GM23338 (cell line): ENCODE measurements at regions not wholly inside any gene's neighbourhood (a gene's known extent, or its start where the extent isn't known, plus 50 kb on each side); places are given as distances from the start of the nearest gene placed in this dataset.

Experiments
- ATAC-seq: fragments of 200-7000 bp; cut with Tn5 transposase; 3 replicates; pipeline ENCODE4 v1.9.1; 2020
- DNase-seq: peaks from one replicate; pipeline ENCODE4 v3.0.0-alpha.2; 2015; ENCODE audit warnings: low spot score
- H2AFZ ChIP-seq: fragments of 200-600 bp; sonication (generic); 2 replicates; pipeline ENCODE4 v1.8.0; 2016; ENCODE audit warnings: antibody characterized with exemption, mild to moderate bottlenecking, moderate library complexity
- H3F3A ChIP-seq: fragments of 200-600 bp; sonication (generic); replicated peaks from 2 replicates; pipeline ENCODE4 v1.8.0; 2017; ENCODE audit warnings: antibody characterized with exemption, mixed run types, low read depth
- H3K27ac ChIP-seq: fragments of 200-600 bp; sonication (generic); 2 replicates; pipeline ENCODE4 v1.6.1; 2016; ENCODE audit warnings: low read depth
- H3K27me3 ChIP-seq: fragments of 200-600 bp; sonication (generic); 2 replicates; pipeline ENCODE4 v1.8.0; 2016; ENCODE audit warnings: mild to moderate bottlenecking, mixed run types, moderate library complexity; ENCODE audit not compliant: insufficient read depth
- H3K36me3 ChIP-seq: fragments of 200-600 bp; sonication (generic); 2 replicates; pipeline ENCODE4 v1.8.0; 2016; ENCODE audit warnings: mild to moderate bottlenecking; ENCODE audit not compliant: insufficient read depth
- H3K4me1 ChIP-seq: fragments of 200-600 bp; sonication (generic); 2 replicates; pipeline ENCODE4 v1.8.0; 2016; ENCODE audit warnings: mild to moderate bottlenecking, moderate library complexity; ENCODE audit not compliant: insufficient read depth
- H3K4me2 ChIP-seq: fragments of 200-600 bp; sonication (generic); 2 replicates; pipeline ENCODE4 v1.7.1; 2017; ENCODE audit warnings: mixed run types
- H3K4me3 ChIP-seq: fragments of 200-600 bp; sonication (generic); 2 replicates; pipeline ENCODE4 v1.6.1; 2016; ENCODE audit warnings: mixed run types
- H3K79me2 ChIP-seq: fragments of 200-600 bp; sonication (generic); replicated peaks from 2 replicates; pipeline ENCODE4 v1.8.0; 2017; ENCODE audit warnings: mild to moderate bottlenecking; ENCODE audit not compliant: insufficient read depth
- H3K9me2 ChIP-seq: fragments of 200-600 bp; sonication (generic); 2 replicates; pipeline ENCODE4 v1.8.0; 2017; ENCODE audit not compliant: insufficient read depth
- H4K20me1 ChIP-seq: fragments of 200-600 bp; sonication (generic); replicated peaks from 2 replicates; pipeline ENCODE4 v1.8.0; 2017; ENCODE audit warnings: mild to moderate bottlenecking; ENCODE audit not compliant: insufficient read depth
- H3K27ac Mint-ChIP-seq: 2 replicates; pipeline ENCODE4 v1.8.0; 2020; ENCODE audit warnings: inconsistent platforms, mild to moderate bottlenecking, moderate library complexity, mixed read lengths
- H3K27me3 Mint-ChIP-seq: 3 replicates; pipeline ENCODE4 v1.8.0; 2022; ENCODE audit warnings: low read depth, mild to moderate bottlenecking, moderate library complexity, mixed read lengths, inconsistent platforms; ENCODE audit not compliant: insufficient read depth, poor library complexity
- H3K36me3 Mint-ChIP-seq: 3 replicates; pipeline ENCODE4 v1.8.0; 2021; ENCODE audit warnings: low read depth, mild to moderate bottlenecking, inconsistent platforms, moderate library complexity, mixed read lengths
- H3K4me1 Mint-ChIP-seq: 3 replicates; pipeline ENCODE4 v1.8.0; 2020; ENCODE audit warnings: mild to moderate bottlenecking, inconsistent platforms, mixed read lengths
- H3K4me3 Mint-ChIP-seq: 3 replicates; pipeline ENCODE4 v1.8.0; 2021; ENCODE audit warnings: moderate library complexity, mild to moderate bottlenecking, inconsistent platforms, mixed read lengths
- H3K9me3 Mint-ChIP-seq: 3 replicates; pipeline ENCODE4 v1.8.0; 2020; ENCODE audit warnings: moderate library complexity, mild to moderate bottlenecking, inconsistent platforms, mixed read lengths
- CREB1 ChIP-seq: fragments of 250-450 bp; sonication (Bioruptor Pico); IDR thresholded peaks from 2 replicates; pipeline ENCODE4 v1.5.0; 2020; ENCODE audit warnings: low read depth, mild to moderate bottlenecking, moderate library complexity
- EZH2 ChIP-seq: fragments of 200-600 bp; sonication (generic); IDR thresholded peaks from one replicate; pipeline ENCODE4 v1.8.0; 2017; ENCODE audit warnings: antibody characterized with exemption, mild to moderate bottlenecking, low read depth; ENCODE audit not compliant: unreplicated experiment
- EZH2phosphoT487 ChIP-seq: fragments of 200-600 bp; sonication (generic); IDR thresholded peaks from one replicate; pipeline ENCODE4 v1.8.1; 2018; ENCODE audit warnings: antibody characterized with exemption; ENCODE audit not compliant: unreplicated experiment
- JUNB ChIP-seq: IDR thresholded peaks from one replicate; pipeline ENCODE4 v1.6.1; 2016; ENCODE audit warnings: antibody characterized with exemption; ENCODE audit not compliant: unreplicated experiment
- NANOG ChIP-seq: IDR thresholded peaks from 2 replicates; pipeline ENCODE4 v1.6.1; 2016; ENCODE audit warnings: antibody characterized with exemption, borderline replicate concordance
- POLR2AphosphoS5 ChIP-seq: IDR thresholded peaks from 2 replicates; pipeline ENCODE4 v1.6.1; 2016; ENCODE audit warnings: antibody characterized with exemption, low read depth
- STAT1 ChIP-seq: IDR thresholded peaks from one replicate; pipeline ENCODE4 v1.6.1; 2016; ENCODE audit warnings: antibody characterized with exemption; ENCODE audit not compliant: unreplicated experiment
- ZNF114 ChIP-seq: fragments of 250-450 bp; sonication (Bioruptor Pico); IDR thresholded peaks from 2 replicates; pipeline ENCODE4 v1.5.0; 2020; ENCODE audit warnings: mild to moderate bottlenecking, moderate library complexity
- ZNF331 ChIP-seq: fragments of 250-450 bp; sonication (Bioruptor Pico); IDR thresholded peaks from 2 replicates; pipeline ENCODE4 v1.5.0; 2020; ENCODE audit warnings: low read depth, mild to moderate bottlenecking, moderate library complexity
- TF ChIP-seq, protein P1 (sequence below): IDR thresholded peaks from one replicate; pipeline ENCODE4 v1.6.1; 2018; ENCODE audit warnings: antibody characterized with exemption; ENCODE audit not compliant: unreplicated experiment
- TF ChIP-seq, protein P2 (sequence below), 2 experiments: fragments of 200-600 bp in 1 of 2; sonication (generic) in 1 of 2; conservative IDR thresholded peaks; 2 replicates each; pipeline versions ENCODE4 v1.5.1 to v1.6.1; 2016 to 2017; ENCODE audit warnings: antibody characterized with exemption in 2 of 2, low read depth in 2 of 2, mild to moderate bottlenecking in 2 of 2, moderate library complexity in 1 of 2
- TF ChIP-seq, protein P3 (sequence below): fragments of 250-450 bp; sonication (Bioruptor Pico); IDR thresholded peaks from 2 replicates; pipeline ENCODE4 v1.5.0; 2020; ENCODE audit warnings: mild to moderate bottlenecking, moderate library complexity
- TF ChIP-seq, protein P4 (sequence below): IDR thresholded peaks from 2 replicates; pipeline ENCODE4 v1.6.1; 2016; ENCODE audit warnings: antibody characterized with exemption

DNA sequence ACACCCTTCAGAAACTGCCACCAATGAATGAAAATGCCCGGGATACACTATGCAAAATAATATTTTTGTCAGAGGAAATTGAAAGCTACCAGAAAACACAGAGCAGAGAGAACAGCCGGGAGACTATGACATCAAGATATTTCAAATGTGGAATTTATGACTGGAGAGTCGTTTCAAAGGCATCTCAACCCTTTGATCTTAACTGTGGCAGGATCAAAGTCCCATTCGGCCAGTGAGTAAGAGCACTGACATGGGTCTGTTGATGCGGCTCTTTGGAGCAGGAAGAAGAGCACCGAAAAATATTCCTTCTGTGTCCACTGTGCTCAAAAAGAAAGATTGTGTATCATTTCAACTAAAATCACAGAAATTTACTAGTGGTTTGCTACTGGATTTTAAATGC, 201.9 kb downstream of the RFC3 start:
- Histone ChIP-seq H2AFZ (no peak overlapping the region), H3K4me3 (no peak overlapping the region), H3F3A (no peaks in the 10 kb centered on the region), H3K27ac (no peak overlapping the region), H4K20me1 (no peaks in the 10 kb centered on the region), H3K9me2 (0 out of 2 replicates have a peak, but pooled peaks cover 2% of the 10 kb centered on the region), H3K4me2 (no peak overlapping the region), H3K4me1 (no peaks in the 10 kb centered on the region), H3K36me3 (no peaks in the 10 kb centered on the region), H3K27me3 (no peaks in the 10 kb centered on the region), H3K79me2 (no peaks in the 10 kb centered on the region)
- H3K27me3 Mint-ChIP-seq = no peaks in the 10 kb centered on the region
- peaks cover 7% of the 10 kb centered on the region; the same call in 1 of the 3 replicates for H3K36me3 Mint-ChIP-seq
- no peak overlapping the region for H3K4me3 Mint-ChIP-seq
- DNase-seq (no peak), ATAC-seq (no peak)
- no peaks in the 10 kb centered on the region for H3K4me1 Mint-ChIP-seq
- no peak overlapping the region for H3K27ac Mint-ChIP-seq
- peaks cover 7% of the 10 kb centered on the region for H3K9me3 Mint-ChIP-seq
- TF ChIP-seq, protein P1, sequence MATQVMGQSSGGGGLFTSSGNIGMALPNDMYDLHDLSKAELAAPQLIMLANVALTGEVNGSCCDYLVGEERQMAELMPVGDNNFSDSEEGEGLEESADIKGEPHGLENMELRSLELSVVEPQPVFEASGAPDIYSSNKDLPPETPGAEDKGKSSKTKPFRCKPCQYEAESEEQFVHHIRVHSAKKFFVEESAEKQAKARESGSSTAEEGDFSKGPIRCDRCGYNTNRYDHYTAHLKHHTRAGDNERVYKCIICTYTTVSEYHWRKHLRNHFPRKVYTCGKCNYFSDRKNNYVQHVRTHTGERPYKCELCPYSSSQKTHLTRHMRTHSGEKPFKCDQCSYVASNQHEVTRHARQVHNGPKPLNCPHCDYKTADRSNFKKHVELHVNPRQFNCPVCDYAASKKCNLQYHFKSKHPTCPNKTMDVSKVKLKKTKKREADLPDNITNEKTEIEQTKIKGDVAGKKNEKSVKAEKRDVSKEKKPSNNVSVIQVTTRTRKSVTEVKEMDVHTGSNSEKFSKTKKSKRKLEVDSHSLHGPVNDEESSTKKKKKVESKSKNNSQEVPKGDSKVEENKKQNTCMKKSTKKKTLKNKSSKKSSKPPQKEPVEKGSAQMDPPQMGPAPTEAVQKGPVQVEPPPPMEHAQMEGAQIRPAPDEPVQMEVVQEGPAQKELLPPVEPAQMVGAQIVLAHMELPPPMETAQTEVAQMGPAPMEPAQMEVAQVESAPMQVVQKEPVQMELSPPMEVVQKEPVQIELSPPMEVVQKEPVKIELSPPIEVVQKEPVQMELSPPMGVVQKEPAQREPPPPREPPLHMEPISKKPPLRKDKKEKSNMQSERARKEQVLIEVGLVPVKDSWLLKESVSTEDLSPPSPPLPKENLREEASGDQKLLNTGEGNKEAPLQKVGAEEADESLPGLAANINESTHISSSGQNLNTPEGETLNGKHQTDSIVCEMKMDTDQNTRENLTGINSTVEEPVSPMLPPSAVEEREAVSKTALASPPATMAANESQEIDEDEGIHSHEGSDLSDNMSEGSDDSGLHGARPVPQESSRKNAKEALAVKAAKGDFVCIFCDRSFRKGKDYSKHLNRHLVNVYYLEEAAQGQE = no peak
- TF ChIP-seq CREB1 (CRISPR knock-in tag) = no peak
- no peak for TF ChIP-seq EZH2phosphoT487
- no peak for TF ChIP-seq POLR2AphosphoS5
- TF ChIP-seq EZH2 = no peak
- TF ChIP-seq NANOG = no peak
- TF ChIP-seq, protein P2, sequence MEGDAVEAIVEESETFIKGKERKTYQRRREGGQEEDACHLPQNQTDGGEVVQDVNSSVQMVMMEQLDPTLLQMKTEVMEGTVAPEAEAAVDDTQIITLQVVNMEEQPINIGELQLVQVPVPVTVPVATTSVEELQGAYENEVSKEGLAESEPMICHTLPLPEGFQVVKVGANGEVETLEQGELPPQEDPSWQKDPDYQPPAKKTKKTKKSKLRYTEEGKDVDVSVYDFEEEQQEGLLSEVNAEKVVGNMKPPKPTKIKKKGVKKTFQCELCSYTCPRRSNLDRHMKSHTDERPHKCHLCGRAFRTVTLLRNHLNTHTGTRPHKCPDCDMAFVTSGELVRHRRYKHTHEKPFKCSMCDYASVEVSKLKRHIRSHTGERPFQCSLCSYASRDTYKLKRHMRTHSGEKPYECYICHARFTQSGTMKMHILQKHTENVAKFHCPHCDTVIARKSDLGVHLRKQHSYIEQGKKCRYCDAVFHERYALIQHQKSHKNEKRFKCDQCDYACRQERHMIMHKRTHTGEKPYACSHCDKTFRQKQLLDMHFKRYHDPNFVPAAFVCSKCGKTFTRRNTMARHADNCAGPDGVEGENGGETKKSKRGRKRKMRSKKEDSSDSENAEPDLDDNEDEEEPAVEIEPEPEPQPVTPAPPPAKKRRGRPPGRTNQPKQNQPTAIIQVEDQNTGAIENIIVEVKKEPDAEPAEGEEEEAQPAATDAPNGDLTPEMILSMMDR (conservative IDR thresholded peaks at IDR 0.05; ENCODE audit: low read depth in 2 of 2) = no peak
- TF ChIP-seq ZNF331 (CRISPR knock-in tag) = no peak
- TF ChIP-seq STAT1 = no peak
- TF ChIP-seq, protein P3, sequence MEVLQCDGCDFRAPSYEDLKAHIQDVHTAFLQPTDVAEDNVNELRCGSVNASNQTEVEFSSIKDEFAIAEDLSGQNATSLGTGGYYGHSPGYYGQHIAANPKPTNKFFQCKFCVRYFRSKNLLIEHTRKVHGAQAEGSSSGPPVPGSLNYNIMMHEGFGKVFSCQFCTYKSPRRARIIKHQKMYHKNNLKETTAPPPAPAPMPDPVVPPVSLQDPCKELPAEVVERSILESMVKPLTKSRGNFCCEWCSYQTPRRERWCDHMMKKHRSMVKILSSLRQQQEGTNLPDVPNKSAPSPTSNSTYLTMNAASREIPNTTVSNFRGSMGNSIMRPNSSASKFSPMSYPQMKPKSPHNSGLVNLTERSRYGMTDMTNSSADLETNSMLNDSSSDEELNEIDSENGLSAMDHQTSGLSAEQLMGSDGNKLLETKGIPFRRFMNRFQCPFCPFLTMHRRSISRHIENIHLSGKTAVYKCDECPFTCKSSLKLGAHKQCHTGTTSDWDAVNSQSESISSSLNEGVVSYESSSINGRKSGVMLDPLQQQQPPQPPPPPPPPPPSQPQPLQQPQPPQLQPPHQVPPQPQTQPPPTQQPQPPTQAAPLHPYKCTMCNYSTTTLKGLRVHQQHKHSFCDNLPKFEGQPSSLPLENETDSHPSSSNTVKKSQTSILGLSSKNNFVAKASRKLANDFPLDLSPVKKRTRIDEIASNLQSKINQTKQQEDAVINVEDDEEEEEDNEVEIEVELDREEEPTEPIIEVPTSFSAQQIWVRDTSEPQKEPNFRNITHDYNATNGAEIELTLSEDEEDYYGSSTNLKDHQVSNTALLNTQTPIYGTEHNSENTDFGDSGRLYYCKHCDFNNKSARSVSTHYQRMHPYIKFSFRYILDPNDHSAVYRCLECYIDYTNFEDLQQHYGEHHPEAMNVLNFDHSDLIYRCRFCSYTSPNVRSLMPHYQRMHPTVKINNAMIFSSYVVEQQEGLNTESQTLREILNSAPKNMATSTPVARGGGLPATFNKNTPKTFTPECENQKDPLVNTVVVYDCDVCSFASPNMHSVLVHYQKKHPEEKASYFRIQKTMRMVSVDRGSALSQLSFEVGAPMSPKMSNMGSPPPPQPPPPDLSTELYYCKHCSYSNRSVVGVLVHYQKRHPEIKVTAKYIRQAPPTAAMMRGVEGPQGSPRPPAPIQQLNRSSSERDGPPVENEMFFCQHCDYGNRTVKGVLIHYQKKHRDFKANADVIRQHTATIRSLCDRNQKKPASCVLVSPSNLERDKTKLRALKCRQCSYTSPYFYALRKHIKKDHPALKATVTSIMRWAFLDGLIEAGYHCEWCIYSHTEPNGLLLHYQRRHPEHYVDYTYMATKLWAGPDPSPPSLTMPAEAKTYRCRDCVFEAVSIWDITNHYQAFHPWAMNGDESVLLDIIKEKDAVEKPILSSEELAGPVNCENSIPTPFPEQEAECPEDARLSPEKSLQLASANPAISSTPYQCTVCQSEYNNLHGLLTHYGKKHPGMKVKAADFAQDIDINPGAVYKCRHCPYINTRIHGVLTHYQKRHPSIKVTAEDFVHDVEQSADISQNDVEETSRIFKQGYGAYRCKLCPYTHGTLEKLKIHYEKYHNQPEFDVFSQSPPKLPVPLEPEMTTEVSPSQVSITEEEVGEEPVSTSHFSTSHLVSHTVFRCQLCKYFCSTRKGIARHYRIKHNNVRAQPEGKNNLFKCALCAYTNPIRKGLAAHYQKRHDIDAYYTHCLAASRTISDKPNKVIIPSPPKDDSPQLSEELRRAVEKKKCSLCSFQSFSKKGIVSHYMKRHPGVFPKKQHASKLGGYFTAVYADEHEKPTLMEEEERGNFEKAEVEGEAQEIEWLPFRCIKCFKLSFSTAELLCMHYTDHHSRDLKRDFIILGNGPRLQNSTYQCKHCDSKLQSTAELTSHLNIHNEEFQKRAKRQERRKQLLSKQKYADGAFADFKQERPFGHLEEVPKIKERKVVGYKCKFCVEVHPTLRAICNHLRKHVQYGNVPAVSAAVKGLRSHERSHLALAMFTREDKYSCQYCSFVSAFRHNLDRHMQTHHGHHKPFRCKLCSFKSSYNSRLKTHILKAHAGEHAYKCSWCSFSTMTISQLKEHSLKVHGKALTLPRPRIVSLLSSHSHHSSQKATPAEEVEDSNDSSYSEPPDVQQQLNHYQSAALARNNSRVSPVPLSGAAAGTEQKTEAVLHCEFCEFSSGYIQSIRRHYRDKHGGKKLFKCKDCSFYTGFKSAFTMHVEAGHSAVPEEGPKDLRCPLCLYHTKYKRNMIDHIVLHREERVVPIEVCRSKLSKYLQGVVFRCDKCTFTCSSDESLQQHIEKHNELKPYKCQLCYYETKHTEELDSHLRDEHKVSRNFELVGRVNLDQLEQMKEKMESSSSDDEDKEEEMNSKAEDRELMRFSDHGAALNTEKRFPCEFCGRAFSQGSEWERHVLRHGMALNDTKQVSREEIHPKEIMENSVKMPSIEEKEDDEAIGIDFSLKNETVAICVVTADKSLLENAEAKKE (CRISPR knock-in tag) = no peak
- TF ChIP-seq, protein P4, sequence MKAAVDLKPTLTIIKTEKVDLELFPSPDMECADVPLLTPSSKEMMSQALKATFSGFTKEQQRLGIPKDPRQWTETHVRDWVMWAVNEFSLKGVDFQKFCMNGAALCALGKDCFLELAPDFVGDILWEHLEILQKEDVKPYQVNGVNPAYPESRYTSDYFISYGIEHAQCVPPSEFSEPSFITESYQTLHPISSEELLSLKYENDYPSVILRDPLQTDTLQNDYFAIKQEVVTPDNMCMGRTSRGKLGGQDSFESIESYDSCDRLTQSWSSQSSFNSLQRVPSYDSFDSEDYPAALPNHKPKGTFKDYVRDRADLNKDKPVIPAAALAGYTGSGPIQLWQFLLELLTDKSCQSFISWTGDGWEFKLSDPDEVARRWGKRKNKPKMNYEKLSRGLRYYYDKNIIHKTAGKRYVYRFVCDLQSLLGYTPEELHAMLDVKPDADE = no peak
- TF ChIP-seq JUNB = no peak
- no peak for TF ChIP-seq ZNF114 (CRISPR knock-in tag)
